DOHH2 (cell line): ENCODE measurements at regions not wholly inside any gene's neighbourhood (a gene's known extent, or its start where the extent isn't known, plus 50 kb on each side); places are given as distances from the start of the nearest gene placed in this dataset.
"Not testable (repeated sequence)": the region's sequence is repeated elsewhere in the genome, so short reads cannot be mapped to it uniquely, and the experiment has no call there.

Source experiments
- EZH2phosphoT487 ChIP-seq: fragments of 200-600 bp; sonication (generic); IDR thresholded peaks from 2 replicates; pipeline ENCODE4 v1.6.1; 2017; ENCODE audit warnings: borderline replicate concordance, mild to moderate bottlenecking, antibody characterized with exemption, low read length, moderate library complexity, mixed read lengths
- TF ChIP-seq, protein P1 (sequence below): fragments of 200-600 bp; sonication (generic); IDR thresholded peaks from one replicate; pipeline ENCODE4 v1.5.1; 2014; ENCODE audit warnings: antibody characterized with exemption, mild to moderate bottlenecking, low read depth, low read length; ENCODE audit not compliant: poor library complexity, severe bottlenecking

GRCh38 chr6:58365856-58366255, 1048.4 kb downstream of the PRIM2 start:
- TF ChIP-seq, protein P1, sequence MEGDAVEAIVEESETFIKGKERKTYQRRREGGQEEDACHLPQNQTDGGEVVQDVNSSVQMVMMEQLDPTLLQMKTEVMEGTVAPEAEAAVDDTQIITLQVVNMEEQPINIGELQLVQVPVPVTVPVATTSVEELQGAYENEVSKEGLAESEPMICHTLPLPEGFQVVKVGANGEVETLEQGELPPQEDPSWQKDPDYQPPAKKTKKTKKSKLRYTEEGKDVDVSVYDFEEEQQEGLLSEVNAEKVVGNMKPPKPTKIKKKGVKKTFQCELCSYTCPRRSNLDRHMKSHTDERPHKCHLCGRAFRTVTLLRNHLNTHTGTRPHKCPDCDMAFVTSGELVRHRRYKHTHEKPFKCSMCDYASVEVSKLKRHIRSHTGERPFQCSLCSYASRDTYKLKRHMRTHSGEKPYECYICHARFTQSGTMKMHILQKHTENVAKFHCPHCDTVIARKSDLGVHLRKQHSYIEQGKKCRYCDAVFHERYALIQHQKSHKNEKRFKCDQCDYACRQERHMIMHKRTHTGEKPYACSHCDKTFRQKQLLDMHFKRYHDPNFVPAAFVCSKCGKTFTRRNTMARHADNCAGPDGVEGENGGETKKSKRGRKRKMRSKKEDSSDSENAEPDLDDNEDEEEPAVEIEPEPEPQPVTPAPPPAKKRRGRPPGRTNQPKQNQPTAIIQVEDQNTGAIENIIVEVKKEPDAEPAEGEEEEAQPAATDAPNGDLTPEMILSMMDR: not testable (repeated sequence)
- TF ChIP-seq EZH2phosphoT487: not testable (repeated sequence)
